RKO (cell line): ENCODE measurements at regions not wholly inside any gene's neighbourhood (a gene's known extent, or its start where the extent isn't known, plus 50 kb on each side); places are given as distances from the start of the nearest gene placed in this dataset.
A peak's percentile ranks its signal among the peaks of the same experiment; 100 is the strongest.

Source experiments
- DNase-seq: peaks from one replicate; pipeline ENCODE4 v3.0.0-alpha.2; 2016; ENCODE audit warnings: low spot score

DNA sequence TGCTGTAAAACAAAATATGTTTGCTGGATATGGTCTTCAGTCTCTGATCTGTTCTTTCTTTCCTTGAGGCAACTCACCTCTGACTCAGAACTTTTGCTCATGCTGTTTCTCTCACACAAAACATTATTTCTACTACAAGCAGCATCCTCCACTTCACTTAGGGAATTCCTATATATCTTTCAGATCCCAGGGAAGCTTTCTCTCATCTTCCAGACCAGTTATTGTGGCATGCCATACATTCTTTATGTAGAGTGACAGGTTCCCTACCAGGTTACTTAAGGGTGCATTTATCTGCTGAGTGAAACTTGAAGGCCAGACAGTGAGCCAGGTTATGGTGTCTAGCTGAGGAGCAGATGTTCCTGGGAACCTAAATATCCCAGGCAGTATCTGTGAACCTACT is 1226.0 kb downstream of the CDH8 start:
- DNase-seq, result no peak

DNA sequence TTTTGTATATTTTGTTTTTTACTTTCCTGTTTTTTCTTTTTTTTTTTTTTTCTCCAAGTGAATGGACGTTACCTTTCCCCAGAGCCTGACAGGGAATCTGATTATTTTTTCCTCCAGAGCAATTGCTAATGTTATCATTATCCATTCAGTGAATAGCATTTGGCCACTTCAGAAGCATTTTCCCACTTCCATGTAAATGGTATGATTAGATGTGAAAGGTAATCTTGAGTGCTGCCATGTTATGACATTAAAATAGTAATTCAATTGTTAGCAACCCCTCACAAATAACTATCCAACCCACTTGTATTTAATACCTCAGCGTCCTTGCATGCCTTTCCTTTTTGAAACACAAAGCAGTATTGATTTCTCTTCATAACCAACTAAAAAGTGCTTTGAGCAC is 1243.8 kb downstream of the CDH8 start:
- no peak for DNase-seq

GRCh38 chr16:60788631-60789030 is 1247.6 kb downstream of the CDH8 start:
- DNase-seq, result no peak

GRCh38 chr16:60776281-60776680 is 1260.0 kb downstream of the CDH8 start:
- no peak for DNase-seq

- no peak for DNase-seq
These were observed 1265.1 kb downstream of the CDH8 start for GRCh38 chr16:60771138-60771537.

- DNase-seq, result peak; percentile 51
These were observed 1265.9 kb downstream of the CDH8 start for GRCh38 chr16:60770384-60770783.

GRCh38 chr16:60763869-60764268 is 1272.4 kb downstream of the CDH8 start:
- no peak for DNase-seq

- peak; percentile 2 for DNase-seq
These were observed 1280.3 kb downstream of the CDH8 start for GRCh38 chr16:60755907-60756306.

GRCh38 chr16:60748366-60748765 is 1287.9 kb downstream of the CDH8 start:
- no peak for DNase-seq

- DNase-seq, result no peak
These were observed 1292.0 kb downstream of the CDH8 start for GRCh38 chr16:60744198-60744597.

DNA sequence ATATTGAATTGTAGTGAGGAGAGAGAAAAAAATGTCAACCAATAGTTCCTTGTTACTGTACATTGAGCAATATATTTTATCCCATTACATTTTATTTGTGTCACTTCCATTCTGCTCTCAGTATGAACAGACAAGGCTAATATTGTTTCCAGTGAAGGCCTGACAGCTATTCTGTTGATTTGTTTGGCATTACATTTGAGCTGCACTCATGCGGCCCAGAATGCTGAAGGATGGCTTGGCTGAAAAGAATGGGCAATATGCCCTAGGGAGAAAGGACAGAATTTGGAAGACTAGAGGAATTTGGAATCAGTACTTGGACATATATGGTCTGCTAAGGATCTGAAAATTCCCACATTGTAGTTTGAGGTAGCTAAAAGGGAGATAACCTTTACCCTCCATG is 1294.4 kb downstream of the CDH8 start:
- no peak for DNase-seq

DNA sequence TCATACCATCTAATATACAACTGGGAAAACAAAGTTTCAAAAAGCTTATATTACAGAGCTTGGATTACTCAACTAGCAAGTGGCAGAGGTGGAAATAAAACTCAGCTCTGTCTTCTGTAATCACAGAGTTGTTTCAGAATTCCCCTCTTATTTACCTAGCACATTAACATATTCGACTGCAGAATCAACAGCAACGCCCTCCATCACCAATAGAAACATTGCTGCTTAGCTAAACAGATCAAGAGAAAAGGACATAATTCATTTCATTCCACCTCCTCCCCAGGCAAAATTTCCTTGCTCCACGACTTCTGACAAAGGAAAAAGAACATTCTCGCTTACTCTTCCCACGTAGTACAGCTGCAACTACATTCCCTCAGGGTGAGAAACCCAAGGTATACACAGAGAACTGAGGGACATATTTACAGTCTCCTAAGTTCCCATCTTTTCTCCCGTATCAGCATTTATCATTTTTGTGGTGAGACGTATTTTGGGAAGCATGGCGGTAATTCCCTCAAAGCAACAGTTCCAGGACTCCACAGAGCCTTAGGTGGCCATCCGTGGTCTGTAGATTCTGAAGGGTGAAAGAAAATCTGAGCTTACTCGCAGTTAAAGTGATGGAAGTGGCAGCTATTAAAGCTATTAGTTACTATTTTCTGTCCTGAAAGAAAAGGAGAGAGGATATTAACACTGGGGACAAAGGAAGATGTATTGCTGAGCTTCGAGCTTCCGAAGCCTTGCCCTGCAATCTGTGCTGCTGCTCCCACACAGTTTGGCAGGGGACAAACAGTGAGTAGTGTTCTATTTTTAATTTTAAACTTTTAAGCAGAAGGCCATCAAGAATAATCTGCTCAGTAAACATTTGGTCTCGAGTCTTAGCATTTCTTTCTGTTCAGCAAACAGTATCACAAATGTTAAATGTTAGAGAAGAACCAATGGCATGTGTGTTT is 1296.2 kb downstream of the CDH8 start:
- no peak for DNase-seq

- DNase-seq, result no peak
These were observed 1304.7 kb downstream of the CDH8 start for GRCh38 chr16:60731329-60732050.

DNA sequence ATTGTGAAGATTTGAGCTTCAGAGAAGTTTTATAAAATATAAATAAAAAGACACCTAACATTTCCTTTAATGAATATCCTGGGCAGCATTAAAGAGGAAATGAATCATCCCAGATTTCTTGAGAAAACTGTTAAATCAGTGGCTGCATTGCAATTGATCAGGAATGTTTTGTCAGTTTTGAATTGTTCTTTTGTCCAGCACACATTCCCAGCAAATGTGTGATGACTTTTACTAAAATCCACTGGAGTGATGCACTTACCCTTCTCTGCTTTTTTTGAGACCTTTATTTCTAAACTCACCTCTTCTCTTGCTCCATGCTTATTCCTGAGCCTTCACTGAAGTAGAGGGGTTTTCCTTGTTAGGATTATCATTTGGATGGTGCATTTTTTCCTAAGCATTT is 1307.2 kb downstream of the CDH8 start:
- DNase-seq, result no peak

GRCh38 chr16:60727851-60728250 is 1308.4 kb downstream of the CDH8 start:
- DNase-seq, result no peak

- no peak for DNase-seq
These were observed 1316.2 kb downstream of the CDH8 start for GRCh38 chr16:60720060-60720459.

DNA sequence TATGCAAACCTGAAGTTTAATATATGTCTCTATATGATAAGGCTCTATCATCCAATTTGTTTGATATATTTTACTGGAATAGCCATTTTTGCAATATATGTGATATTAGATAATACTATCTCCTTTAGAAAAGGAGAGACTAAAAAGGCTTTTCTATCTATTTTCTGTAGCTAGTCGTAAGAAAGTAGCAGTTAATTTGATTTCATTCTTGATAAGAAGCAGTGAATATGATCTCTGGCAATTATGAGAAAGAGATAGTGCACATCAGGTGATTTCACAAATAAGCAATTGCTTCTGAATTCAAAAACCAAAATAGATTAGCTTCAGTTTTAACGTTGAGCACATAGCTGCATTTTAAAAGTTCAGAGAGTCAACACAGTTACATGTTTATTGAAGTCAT is 1318.4 kb downstream of the CDH8 start:
- no peak for DNase-seq

DNA sequence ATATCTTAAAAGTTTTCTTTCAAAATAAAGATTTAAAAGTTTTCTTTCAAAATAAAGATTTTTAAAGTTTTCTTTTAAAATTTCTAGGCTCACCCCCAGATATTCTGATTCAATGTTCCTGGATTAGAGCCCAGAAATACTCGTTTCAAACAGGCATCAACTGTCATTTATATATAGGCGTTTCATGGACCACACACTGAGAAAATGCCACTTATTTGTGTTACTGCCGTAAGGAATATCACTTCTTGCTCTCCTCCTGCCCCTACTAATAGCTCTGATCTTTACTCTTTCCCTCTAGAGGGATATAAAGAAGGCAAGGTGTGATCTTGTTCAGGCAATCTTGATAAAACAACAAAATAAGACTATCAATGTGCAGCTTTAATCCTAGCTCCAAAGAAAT is 1324.1 kb downstream of the CDH8 start:
- no peak for DNase-seq

DNA sequence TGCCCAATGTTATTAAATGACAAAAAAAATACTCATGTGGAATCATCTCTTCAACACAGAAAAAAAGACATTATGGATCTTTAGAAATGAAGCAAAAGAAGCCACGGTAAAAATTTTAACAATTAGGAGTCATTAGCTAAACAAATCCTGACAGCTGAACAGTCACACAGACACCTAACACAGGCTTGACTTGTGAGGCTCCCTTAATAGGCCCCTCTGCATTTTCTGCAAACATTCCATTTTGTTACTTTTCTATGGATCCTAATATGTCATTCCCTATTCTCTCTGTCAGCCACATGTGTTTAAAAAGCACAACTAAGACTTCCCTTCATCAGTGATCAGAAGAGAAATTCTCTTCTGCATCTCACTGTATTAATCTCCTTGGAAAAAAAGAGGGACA is 1331.5 kb downstream of the CDH8 start:
- DNase-seq, result no peak

GRCh38 chr16:60703096-60703495 is 1333.1 kb downstream of the CDH8 start:
- no peak for DNase-seq

GRCh38 chr16:60686824-60687223 is 1349.4 kb downstream of the CDH8 start:
- no peak for DNase-seq

- DNase-seq, result no peak
These were observed 1352.2 kb downstream of the CDH8 start for GRCh38 chr16:60684002-60684401.

DNA sequence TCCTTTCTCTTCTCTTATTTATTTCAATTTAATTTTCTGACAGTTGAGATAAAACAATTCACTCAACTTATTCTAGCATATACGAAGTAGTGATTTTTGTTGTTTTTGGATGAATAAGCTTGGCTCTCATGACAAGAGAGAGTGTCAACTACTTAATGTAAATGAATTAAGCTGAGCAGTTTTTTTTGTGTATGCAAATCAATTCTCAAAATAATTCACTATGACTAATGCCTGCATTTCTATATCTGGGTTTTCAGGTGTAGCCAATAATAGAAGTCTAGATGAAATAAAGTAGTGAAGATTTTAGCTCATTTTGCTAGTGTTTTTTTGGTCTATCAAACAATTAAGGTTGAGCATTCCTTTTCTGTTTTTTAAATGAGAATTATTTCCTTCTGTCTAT is 1354.0 kb downstream of the CDH8 start:
- DNase-seq, result no peak
